Activated T-cell treated with anti-CD3 and anti-CD28 coated beads, Interleukin-2, amount 50 U/mL, for 24 hours (primary cell): ENCODE measurements at regions not wholly inside any gene's neighbourhood (a gene's known extent, or its start where the extent isn't known, plus 50 kb on each side); places are given as distances from the start of the nearest gene placed in this dataset.

Experiments
- DNase-seq: peaks from one replicate; pipeline ENCODE4 v3.0.0-alpha.2; 2020
- H3K27ac Mint-ChIP-seq: 2 replicates; pipeline ENCODE4 v1.8.0; 2020; ENCODE audit warnings: mild to moderate bottlenecking, mixed read lengths
- H3K27me3 Mint-ChIP-seq: 2 replicates; pipeline ENCODE4 v1.8.0; 2020; ENCODE audit warnings: mixed read lengths
- H3K36me3 Mint-ChIP-seq: 2 replicates; pipeline ENCODE4 v1.8.0; 2020; ENCODE audit warnings: low read depth, mixed read lengths
- H3K4me1 Mint-ChIP-seq: 2 replicates; pipeline ENCODE4 v1.8.0; 2020; ENCODE audit warnings: low read depth, mixed read lengths
- H3K4me3 Mint-ChIP-seq: 2 replicates; pipeline ENCODE4 v1.8.0; 2020; ENCODE audit warnings: mild to moderate bottlenecking, moderate library complexity, mixed read lengths
- H3K9me3 Mint-ChIP-seq: 2 replicates; pipeline ENCODE4 v1.8.0; 2020; ENCODE audit warnings: mixed read lengths

DNA sequence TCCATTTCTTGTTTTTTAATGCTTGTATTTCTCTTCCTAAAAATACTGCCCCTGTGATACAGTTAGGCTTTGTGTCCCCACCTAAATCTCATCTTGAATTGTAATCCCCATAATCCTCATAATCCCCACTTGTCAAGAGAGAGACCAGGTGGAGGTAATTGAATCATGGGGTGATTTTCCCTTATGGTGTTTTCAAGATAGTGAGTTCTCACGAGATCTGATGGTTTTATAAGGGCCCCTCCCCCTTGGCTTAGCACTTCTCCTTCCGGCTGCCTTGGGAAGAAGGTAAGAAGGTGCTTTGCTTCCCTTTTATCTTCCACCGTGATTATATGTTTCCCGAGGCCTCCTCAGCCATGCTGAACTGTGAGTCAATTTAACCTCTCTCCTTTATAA is 227.4 kb downstream of the MAN2A1 start:
- DNase-seq = no peak
- Mint-ChIP-seq H3K27ac (no peak overlapping the region), H3K36me3 (no peaks in the 10 kb centered on the region), H3K4me3 (no peak overlapping the region), H3K9me3 (peaks cover 7% of the 10 kb centered on the region), H3K4me1 (peaks cover 43% of the 10 kb centered on the region), H3K27me3 (no peaks in the 10 kb centered on the region)

DNA sequence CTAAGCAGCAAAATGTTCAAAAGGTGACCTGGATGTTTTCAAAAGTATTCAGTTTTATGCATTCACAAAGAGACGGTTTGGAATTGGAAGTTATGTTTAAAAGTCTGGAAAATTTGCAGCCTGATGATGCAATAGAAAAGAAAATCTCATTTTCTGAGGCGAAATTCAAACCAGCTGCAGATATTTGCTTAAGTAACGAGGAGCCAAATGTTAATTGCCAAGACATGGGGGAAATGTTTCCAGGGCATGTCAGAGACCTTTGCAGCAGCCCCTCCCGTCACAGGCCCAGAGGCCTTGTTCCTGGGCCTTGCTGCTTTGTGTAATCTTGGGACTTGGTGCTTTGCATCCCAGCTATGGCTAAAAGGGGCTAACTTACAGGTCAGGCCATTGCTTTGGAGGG is 228.2 kb downstream of the MAN2A1 start:
- Mint-ChIP-seq H3K4me1 (peaks cover 48% of the 10 kb centered on the region), H3K27ac (no peak overlapping the region)

DNA sequence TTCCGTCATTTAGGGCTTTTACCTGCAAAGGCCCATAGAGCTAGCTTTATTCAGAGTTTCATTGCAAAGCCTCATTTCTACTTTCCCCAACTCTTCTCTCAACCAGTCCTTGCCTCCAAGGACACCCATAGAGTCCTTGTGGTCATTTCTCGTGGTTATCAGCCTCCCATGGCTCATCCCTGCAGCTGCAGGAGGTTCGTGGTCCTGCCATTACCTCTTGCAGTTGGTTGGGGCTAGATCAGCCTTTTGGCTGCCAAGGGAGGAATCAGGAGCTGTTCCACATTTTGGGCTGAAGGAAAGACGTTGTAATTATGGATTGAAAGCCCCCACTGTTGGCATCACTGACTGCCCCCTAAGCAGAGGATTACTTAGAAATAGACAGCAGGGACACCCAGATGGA is 231.0 kb downstream of the MAN2A1 start:
- H3K4me3 Mint-ChIP-seq = no peak overlapping the region
- H3K27ac Mint-ChIP-seq = no peak overlapping the region
- H3K9me3 Mint-ChIP-seq = peaks cover 7% of the 10 kb centered on the region
- DNase-seq = no peak
- peaks cover 41% of the 10 kb centered on the region for H3K4me1 Mint-ChIP-seq
- H3K36me3 Mint-ChIP-seq = no peaks in the 10 kb centered on the region
- no peaks in the 10 kb centered on the region for H3K27me3 Mint-ChIP-seq

More for the DNA sequence above, 228.2 kb downstream of the MAN2A1 start:
- H3K27me3 Mint-ChIP-seq = no peaks in the 10 kb centered on the region
- DNase-seq = no peak
- no peak overlapping the region for H3K4me3 Mint-ChIP-seq
- H3K36me3 Mint-ChIP-seq = no peaks in the 10 kb centered on the region
- H3K9me3 Mint-ChIP-seq = peaks cover 7% of the 10 kb centered on the region

DNA sequence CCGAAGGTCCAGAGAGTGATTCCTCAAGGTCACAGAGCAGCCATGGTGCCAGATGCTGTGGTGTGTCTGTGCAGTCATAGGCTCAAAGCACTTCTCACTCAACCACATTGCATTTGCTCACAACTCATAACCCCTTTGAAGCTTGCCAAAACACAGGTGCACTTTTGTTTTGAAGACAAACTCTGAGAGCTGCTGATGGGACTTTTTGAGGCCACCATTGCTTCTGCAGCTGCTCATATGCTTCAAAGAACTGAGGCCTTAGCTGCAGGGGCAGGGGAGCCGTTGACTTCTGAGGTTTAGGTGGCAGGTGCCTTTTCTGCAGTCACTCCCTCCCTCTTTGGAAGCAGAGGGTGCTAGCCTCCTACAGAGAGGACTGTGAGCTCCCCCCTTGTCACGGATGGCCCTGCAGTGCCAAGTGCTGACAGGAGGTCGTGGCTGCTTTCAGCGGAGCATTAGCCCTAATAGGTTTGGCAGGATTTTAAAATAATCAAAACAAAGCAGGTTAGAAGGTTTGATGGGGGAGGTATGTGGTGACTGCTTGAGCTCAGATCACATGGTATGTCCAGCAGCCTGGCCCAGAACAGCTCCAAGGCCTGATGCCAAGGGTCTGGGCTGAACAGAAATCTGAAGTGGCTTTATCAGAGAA is 232.1 kb downstream of the MAN2A1 start:
- peak; percentile 54 for DNase-seq
- Mint-ChIP-seq H3K4me1 (peaks cover 39% of the 10 kb centered on the region), H3K9me3 (peaks cover 7% of the 10 kb centered on the region), H3K36me3 (no peaks in the 10 kb centered on the region), H3K27ac (peak overlapping the region; percentile 81), H3K4me3 (peak overlapping the region; percentile 26), H3K27me3 (no peaks in the 10 kb centered on the region)

DNA sequence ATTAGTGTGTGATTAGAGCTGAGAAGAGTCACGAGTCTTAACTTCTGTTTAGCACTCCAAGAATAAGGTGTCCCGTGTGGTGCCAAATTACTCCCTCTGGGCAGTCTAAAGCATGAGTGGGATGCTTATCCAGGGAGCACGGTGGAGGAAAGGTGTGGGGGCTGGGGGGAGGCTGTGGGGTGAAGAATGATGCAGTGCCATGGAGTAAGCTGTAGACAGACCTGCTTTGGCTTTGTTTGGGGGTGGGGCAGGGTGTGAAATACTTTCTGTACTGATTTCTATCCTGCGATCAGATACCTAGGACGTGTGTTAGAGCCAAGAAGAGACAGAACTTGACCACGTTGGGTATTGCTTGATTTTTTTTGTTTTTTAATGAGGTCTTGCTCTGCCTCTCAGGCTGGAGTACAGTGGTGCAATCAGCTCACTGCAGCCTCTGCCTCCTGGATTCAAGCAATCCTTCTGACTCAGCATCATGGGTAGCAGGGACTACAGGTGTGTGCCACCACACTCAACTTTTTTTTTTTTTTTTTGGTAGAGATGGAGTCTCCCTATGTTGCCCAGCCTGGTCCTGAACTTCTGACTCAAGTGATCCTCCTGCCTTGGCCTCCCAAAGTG is 232.8 kb downstream of the MAN2A1 start:
- DNase-seq = no peak
- Mint-ChIP-seq H3K4me3 (peak overlapping the region; percentile 26), H3K4me1 (peaks cover 37% of the 10 kb centered on the region), H3K9me3 (peaks cover 7% of the 10 kb centered on the region), H3K27ac (peak overlapping the region; percentile 81), H3K36me3 (no peaks in the 10 kb centered on the region), H3K27me3 (no peaks in the 10 kb centered on the region)

DNA sequence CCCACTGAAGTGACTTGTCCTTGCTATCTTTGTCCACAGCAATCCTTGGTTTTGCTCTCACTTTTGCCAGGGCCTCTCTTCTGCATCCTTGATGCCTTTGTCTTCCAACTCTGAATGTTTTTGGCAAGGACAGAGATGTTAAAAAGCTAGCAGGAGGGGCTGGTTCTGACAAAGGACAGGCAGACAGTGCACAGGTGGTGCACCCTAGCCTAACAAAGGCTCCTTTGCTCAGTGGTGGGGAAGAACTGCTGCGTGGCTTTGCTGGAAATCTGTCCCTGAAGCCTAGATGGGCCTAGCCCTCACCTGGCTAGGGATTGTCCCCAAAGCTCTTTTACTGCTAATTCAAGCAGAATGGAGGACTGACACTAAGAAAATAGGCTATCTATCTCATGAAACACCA is 233.5 kb downstream of the MAN2A1 start:
- Mint-ChIP-seq H3K9me3 (peaks cover 7% of the 10 kb centered on the region), H3K4me3 (no peak overlapping the region), H3K27ac (no peak overlapping the region), H3K27me3 (no peaks in the 10 kb centered on the region), H3K4me1 (peaks cover 37% of the 10 kb centered on the region), H3K36me3 (no peaks in the 10 kb centered on the region)
- no peak for DNase-seq

DNA sequence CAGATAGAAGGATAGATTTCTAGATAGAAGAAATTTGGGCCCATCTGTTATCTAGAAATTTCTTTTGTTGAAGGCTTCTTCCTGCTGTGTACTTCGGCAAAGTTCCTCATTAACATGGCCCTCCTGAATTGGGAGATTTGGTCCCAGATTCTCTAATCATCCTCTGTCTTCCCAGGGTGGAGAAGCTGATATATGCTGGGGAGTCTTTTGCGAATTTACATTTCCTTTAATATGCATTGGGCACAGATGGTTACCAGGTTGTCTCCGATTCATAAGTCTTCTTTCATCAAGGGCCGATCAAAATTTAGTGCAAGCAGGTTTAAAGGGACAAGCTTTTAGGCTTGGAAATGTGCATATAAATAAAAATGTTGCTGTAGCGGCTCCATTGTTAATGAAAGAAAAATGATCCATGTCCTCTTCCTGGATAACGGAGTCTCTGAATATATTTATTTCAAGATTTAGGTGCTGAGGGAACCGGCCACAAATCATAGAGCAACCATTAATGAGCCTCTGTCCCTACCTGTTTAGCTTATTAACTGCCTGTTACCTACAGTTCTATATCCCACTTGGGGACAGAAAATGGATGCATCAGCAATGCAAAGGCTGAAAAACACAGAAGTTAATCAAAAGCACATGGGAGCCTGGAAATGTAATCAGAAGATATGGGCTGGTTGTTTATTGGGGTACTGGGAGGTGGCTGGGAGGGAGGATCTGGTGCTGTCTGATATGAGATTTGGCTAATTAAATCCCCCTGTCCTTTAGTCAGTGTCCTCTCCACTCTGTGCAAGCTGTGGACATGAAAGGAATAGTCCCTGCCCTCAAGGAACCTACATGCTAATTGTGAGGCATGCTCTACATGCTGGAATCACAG is 234.7 kb downstream of the MAN2A1 start:
- H3K27ac Mint-ChIP-seq = no peak overlapping the region
- no peaks in the 10 kb centered on the region for H3K36me3 Mint-ChIP-seq
- H3K9me3 Mint-ChIP-seq = peaks cover 4% of the 10 kb centered on the region
- no peak overlapping the region for H3K4me3 Mint-ChIP-seq
- H3K27me3 Mint-ChIP-seq = no peaks in the 10 kb centered on the region
- peaks cover 37% of the 10 kb centered on the region for H3K4me1 Mint-ChIP-seq
- DNase-seq = no peak

DNA sequence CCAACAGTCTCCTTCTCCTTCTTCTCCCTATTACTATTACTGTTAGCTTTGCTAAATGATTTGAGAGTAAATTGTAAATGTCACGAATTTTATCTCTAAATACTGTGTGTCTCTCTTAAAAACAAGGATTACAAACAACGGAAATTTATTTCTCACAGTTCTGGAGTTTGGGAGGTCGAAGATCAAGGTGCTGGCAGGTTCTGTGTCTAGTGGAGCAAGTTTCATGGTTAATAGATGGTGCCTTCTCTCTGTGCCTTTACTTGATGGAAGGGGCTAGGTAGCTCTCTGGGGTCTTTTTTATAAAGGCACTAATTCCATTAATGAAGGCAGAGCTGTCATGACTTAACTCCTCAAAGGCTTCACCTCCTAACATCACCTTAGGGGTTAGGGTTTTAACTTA is 237.9 kb downstream of the MAN2A1 start:
- Mint-ChIP-seq H3K27me3 (no peaks in the 10 kb centered on the region), H3K9me3 (no peaks in the 10 kb centered on the region), H3K4me3 (no peak overlapping the region), H3K4me1 (peaks cover 20% of the 10 kb centered on the region), H3K36me3 (no peaks in the 10 kb centered on the region), H3K27ac (no peak overlapping the region)
- DNase-seq = no peak

DNA sequence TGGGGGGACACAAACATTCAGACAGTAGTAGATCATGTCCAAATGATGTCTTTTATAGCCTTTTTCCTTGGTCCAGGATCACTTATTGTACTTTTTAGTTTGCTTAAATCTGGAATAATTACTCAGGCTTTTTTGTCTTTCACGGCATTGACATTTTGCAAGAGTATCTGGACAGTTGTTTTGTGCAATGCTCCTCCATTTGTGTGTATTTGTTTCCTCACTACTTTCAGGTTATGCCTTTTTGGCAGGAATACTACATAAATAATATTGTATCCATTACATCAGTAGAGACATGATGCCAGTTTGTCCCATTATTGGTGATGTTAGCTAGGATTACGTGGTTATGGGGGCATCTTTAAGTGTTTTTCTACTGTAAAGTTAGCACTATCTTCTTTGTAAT is 238.3 kb downstream of the MAN2A1 start:
- Mint-ChIP-seq H3K4me3 (no peak overlapping the region), H3K27ac (no peak overlapping the region), H3K4me1 (peaks cover 17% of the 10 kb centered on the region), H3K36me3 (no peaks in the 10 kb centered on the region), H3K27me3 (no peaks in the 10 kb centered on the region), H3K9me3 (no peaks in the 10 kb centered on the region)
- no peak for DNase-seq

DNA sequence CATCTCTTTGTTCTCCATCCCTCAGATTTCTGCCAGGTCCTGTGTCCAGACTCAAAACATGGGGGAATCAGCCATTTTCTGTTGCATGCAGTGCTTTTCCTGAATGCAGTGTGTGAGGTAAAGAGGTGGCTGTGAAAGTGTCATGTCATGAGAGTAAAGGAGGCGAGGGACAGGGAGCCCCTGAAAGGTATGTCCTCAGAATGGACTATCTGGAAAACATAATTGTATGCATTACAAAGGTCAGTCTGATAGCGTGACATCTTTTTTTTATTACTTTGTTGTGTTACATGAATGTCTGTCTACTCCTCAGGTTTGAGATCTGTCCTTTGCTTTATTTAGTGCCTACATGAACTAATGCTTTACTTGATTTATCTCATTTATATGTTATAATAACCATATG is 239.1 kb downstream of the MAN2A1 start:
- Mint-ChIP-seq H3K4me1 (peaks cover 9% of the 10 kb centered on the region), H3K9me3 (no peaks in the 10 kb centered on the region), H3K27ac (no peak overlapping the region), H3K4me3 (no peak overlapping the region), H3K36me3 (no peaks in the 10 kb centered on the region), H3K27me3 (no peaks in the 10 kb centered on the region)
- no peak for DNase-seq

DNA sequence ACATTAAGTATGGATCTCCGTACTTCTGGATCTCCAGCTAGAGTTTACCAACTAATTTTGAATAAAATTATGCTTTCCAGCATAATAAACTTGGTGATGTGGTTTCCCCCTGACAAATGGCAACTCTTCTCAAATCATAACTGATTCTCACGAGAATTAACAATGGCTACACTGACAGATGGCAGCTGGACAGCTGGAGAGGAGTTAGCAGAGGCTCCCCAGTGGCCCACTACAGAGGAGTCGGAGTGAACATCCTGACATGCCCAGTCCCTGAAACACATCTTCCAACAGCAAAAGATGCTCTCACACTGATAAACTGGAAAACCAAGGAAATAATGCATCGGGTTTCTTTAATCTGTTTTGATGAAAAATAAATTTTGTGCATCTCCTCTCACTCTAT is 239.6 kb downstream of the MAN2A1 start:
- no peak overlapping the region for H3K4me3 Mint-ChIP-seq
- no peaks in the 10 kb centered on the region for H3K27me3 Mint-ChIP-seq
- no peak overlapping the region for H3K27ac Mint-ChIP-seq
- H3K4me1 Mint-ChIP-seq = peaks cover 6% of the 10 kb centered on the region
- no peaks in the 10 kb centered on the region for H3K9me3 Mint-ChIP-seq
- no peaks in the 10 kb centered on the region for H3K36me3 Mint-ChIP-seq
- DNase-seq = no peak

DNA sequence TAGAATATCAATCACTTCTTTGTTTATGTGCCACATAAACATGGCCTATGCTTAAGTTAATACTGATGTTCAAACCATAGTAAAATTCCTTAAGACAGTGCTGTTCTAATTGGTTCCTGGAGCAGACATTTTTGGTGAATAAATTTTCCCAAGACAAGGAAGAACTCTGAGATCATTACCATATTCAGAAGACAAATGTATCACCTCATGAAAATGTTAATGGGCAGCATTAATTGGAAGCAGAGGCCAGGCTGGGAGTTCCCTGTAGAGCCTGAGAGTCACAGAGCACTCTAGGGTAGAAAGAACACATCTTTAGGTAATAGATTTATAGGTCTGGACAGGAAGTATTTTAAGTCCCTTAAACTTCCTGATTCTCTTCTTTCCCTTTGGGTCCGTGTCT is 240.2 kb downstream of the MAN2A1 start:
- DNase-seq = no peak
- Mint-ChIP-seq H3K27ac (no peak overlapping the region), H3K4me1 (peaks cover 6% of the 10 kb centered on the region), H3K36me3 (no peaks in the 10 kb centered on the region), H3K9me3 (no peaks in the 10 kb centered on the region), H3K4me3 (no peak overlapping the region), H3K27me3 (no peaks in the 10 kb centered on the region)

DNA sequence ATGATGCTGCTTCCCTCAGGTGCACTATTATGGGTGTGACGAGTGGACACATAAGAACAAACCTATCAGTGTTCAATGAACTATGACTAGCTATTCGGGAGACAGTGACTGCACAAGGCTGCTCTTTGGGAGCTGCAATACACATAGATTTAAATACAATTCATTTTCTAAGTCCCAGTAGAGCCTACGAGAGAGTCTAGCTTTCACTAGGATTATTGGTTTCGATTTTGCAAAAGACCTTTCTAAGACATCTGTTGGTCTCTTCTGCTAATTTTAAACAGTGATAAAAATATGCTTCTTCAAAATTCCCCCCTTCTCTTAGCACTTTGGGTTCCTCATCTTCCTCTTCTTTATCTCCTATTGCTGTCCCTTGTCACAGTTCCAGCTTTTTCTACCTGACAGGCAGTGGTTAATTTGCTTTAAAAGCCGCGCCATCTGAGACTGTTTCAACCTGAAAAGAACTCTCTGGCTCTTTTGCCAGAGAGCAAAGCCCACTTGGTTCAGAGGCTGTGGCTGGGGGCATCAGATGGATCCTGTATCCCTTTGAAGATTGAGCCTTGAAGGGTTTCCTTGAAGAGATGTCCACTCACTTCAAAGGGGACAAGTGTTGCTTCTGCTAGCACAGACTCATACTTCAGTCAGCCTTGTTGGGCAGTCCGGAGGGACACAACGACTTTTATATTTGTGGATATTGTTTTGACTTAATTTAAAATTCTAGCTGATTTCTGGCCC is 241.5 kb downstream of the MAN2A1 start:
- no peak overlapping the region for H3K4me3 Mint-ChIP-seq
- no peaks in the 10 kb centered on the region for H3K27me3 Mint-ChIP-seq
- no peaks in the 10 kb centered on the region for H3K36me3 Mint-ChIP-seq
- no peak overlapping the region for H3K27ac Mint-ChIP-seq
- H3K4me1 Mint-ChIP-seq = peaks cover 13% of the 10 kb centered on the region
- DNase-seq = no peak
- H3K9me3 Mint-ChIP-seq = no peaks in the 10 kb centered on the region

DNA sequence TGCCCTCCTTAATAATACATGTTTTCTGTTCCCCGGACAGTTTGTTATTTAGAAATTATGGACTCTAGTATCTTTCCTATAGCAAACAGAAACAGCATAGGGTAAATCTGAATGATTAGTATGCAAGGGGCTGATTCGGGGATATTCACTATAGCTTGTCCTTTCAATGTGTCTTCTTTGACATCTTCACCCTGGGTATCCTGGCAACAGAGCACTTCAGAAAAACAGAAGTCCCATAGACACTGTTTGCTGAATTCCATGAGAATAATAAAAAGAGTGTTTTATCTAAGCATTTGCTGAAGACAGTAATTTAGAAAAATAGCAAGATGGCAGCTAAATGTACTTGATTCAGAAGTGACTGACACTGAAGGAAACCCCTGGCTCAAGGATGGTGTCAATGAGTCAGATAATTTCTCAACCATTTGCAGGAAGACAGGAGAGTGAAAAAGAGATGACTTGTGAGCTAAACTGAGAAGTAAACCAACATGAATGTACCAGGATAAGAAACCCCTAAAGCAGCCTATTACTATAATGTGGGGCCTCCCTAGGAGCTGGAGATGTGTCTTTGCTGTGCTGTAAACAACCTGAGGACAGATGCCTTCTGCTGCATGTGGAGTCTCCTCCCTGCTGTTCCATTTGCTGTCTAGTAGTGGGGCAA is 246.2 kb downstream of the MAN2A1 start:
- Mint-ChIP-seq H3K4me3 (no peak overlapping the region), H3K36me3 (no peaks in the 10 kb centered on the region), H3K9me3 (peaks cover 9% of the 10 kb centered on the region), H3K27me3 (no peaks in the 10 kb centered on the region), H3K4me1 (peaks cover 27% of the 10 kb centered on the region), H3K27ac (peak overlapping the region; percentile 78)
- no peak for DNase-seq
